NOMO-1 treated with DMSO at 0.1 percent for 48 hours (cell line): ENCODE measurements at regions not wholly inside any gene's neighbourhood (a gene's known extent, or its start where the extent isn't known, plus 50 kb on each side); places are given as distances from the start of the nearest gene placed in this dataset.

Experiments used
- DNase-seq: peaks from one replicate; lab custom pipeline; 2025; ENCODE audit not compliant: unreplicated experiment; lab: John Stamatoyannopoulos, UW

DNA sequence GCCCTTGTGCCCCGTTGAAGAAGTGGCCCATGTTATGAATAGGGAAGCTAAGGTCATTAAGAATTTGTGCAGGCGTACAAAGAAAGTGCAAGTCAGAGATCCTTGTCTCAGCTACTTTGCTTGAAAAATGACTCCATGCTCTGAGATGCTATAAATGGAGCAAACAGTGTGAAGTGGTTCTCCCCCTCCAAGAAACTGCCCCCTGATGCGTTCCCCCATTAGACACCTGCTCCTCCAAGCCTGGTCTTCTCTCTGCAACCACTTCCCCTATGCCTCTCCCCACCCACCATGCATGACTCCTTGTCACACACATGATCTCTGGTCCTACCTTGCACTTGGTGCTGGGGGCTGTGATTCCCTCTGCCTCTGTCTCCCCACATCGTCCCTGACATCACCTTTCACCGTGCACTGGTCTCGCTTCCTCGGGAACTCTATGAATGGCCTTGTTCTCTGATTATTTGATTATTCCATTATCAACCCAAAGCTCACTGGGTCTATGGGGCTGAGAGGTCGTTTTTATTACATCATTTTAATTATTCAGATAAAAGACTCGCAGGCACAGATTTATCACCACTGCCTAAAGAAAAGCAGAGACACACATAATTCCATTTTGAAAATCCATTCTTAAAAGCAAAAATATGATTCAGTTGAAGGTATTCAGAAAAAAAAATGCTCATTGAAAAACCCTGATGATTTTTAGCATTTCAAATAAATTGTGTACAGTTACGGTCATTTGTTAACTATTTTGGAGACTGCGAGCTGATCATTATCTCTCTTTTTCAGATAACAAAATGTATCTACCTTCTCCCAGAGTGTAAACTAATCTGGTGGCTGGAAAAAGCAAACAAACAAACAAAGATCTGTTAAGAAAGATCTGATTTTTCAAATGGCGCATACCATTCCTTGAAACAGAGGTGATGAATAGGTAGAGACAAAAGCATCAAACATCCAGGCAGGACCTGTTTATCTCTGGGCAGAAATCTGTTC lies 294.9 kb downstream of the SOX11 start:
- no peak for DNase-seq

DNA sequence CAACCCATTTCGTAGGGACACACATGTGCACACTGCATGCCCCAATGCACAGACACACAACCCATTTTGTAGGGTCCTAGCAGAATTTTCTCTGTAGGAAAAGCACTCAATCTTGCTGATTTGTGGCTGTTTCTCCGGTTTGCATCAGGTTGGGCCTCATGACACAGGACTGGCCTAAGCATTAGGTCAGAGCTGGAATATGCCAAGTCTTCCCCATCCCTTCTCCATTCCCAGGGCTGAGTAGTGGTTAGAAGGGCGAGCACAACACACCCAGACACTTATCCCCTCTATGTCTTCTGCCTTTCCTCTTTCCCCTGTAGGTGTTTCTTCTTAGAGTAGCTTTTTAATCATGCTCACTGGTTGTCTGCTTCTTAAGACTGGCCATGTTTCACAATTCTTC lies 295.9 kb downstream of the SOX11 start:
- no peak for DNase-seq

DNA sequence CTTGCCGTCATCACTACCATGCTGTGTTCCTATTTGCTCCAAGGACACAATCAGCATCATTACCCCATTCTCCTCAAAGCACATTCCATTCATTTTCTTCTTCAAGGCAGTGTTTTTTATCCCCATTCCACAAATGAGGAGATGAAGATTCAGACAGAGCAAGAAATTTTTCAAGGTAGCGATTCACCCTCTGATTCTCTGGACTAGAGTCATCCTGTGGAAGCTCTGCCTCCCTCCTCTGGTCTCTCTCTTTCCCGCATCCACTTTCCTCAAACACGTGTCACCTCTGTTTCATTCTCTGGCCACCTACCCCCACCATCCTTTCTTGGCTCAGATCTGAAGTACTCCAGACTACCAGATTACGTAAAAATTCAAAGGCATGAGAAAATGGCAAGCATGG lies 297.9 kb downstream of the SOX11 start:
- DNase-seq, result no peak

DNA sequence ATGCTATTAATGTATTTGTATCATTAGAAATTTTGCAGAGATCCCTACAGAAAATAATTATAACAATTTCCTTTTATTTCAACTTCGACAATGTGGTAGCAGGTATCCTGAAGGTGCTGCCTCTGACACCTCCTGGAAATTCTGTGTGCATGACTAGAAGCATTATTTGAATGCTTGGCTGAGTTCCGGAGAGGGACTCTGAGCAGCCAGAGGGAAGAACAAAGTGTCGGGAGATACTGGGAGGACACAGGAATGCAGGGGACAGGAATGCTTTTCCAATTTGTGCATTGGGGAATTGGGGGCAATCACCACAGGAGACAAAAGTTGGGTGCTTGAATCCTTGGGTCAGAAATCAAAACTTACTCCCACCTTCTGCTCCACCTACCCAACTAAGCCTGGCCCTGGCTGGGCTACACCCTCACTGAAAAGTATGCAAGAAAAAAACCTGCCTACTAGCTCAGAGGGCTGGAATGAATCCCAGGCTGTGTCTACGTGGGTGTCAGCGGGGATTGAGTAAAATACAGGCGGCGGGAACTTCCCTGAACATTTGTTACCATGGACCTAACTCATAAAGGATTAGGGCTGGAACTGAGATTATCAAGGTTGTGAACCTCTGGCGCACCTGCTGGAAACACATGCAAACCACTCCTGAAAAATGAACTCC lies 299.3 kb downstream of the SOX11 start:
- no peak for DNase-seq

DNA sequence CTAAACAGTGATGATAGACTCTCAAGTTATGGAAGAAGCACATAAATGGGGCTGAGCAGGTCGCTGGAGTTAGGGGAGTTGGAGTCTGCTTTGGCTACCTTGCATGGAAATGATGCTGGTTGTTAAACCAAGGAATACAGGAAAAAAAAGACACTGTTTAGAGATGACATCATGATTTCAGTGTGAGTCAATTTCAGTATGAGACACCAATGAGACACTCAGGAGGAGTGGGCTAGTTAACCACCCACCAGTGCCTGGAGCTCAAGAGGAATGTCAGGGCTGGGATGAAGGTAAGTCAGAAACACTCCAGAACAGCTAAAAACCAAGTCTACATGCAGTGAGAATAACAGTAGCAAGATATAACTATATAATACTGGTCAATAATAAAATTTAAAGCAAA lies 303.6 kb downstream of the SOX11 start:
- no peak for DNase-seq

DNA sequence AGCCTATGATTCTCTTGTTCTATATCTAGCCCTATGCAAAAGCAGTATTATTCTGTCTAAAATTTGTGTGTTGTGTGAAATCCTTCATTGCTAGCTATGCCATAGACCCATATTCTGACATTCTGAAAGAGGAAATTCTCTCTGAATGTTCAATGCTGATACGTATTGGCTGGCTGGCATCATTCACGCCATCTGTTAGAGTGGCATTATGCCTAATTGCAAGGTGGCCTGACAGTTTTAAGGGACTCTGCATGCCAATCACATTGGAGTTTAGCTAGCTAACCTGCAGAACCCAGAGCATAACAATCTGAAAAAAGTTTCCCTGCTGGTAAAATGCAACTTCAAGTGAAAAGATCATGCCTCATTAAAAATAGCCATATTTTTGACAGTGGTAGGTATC lies 316.0 kb downstream of the SOX11 start:
- no peak for DNase-seq

DNA sequence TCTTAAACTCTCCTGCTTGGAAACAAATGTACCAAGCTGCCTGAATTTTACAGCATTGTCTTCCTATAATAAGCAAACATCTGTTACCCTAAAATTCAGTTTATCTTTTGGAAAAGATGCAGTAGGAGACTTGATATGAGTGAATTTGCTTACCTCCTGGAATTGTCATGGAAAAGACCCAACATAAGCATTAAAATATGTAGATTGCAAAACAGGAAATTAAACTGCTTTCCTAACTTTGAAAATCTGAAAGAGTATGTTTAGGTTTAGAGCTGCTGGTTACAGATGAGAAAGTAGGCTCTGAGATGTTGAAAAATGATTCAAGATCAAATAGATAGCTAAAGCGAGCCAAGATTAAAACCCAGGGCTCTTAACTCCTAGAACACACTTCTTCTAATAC lies 316.5 kb downstream of the SOX11 start:
- DNase-seq, result no peak

DNA sequence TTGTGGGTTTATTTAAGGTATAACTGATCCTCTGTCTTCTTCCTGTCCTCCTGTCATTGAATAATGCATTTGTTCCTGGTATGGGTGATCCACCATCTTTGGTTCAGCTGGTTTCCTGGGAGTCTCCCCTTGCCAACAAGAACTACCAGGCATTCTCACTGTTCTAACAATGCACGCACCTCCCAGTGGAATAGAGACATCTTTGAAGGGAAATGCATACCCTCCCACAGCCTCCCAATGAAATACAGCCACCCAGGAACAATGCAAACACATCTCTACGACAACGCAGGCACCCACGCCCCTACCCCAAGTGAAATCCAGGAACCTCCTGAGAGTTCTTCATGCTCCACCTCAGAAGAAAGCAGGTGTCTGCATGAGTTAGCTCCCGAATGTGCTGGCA lies 318.0 kb downstream of the SOX11 start:
- no peak for DNase-seq

DNA sequence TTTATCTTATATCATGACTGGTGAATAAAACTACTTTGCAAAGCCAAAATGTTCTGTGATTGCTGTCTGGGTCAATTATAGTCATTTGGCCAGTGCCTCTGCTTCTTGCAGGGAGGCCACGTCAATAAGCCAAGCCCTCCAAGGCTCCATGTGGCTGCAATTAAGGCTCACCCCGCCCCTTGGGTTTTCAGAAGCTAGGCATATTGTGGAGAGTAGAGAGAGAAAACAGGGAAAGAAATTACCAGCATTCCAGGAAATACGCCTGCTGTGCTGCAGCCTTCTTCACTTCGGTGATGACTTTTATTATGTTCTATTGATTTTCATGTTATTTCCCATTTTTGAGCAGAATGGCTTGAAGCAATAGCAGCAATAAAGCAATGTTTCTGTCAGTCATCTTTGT lies 319.7 kb downstream of the SOX11 start:
- no peak for DNase-seq

DNA sequence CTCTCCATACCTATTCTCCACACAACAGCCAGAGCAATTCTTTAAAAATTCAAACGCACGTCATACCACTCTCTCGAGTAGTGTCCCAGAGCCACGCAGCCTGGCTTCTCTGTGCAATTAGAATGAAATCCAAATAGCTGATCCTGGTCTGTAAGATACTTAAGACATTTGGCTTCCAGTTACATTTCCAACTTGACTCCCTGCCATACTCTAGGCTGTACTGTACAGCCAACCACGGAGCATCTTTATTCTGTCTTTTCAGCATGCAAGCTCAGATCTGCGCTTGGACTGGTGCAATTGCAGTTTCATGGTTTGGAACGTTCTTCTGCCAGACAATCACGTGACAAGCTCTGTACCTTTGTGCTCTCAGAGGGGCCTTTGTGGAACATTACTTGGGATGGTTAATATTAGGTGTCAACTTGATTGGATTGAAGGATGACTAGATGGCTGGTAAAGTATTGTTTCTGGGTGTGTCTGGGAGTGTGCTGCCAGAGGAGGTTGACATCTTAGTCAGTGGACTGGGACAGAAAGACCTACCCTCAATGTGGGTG lies 325.6 kb downstream of the SOX11 start:
- DNase-seq, result no peak

DNA sequence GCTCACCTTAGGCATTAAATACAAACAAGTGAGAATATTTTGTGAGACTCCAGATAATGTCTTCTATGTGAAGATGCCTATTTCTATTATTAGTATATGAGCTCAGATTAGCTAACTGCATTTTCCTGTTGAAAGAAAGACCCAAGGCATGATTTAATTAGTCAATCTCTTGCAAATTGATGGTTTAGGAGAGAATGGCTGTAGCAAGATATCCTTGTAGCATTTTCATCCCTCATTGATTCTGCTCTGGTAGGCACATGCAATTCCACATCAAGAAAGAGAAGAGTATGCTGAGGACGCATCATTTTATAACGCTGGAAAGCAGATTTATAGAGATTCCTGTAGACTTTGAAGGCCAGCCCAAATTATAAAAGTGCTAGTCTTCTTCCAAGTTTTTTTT lies 332.0 kb downstream of the SOX11 start:
- no peak for DNase-seq

DNA sequence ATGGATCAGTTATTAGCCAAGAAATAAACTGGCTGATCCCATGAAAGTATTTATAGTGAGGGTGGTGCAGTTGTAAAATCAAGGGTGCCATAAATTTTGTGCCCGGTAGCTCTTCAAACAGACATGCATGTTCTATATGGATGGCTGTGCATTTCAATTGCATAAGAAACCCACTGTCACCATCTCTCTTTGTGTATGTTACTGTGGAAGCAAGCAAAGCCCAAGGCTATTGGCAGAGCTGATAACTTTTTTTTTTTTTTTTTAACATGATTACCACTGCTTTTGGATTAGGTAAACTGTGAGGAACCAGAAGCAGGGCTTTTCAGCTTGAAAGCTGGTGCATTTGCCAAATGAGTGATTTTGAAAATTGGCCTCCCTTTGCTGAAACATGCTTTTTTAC lies 332.6 kb downstream of the SOX11 start:
- DNase-seq, result no peak

DNA sequence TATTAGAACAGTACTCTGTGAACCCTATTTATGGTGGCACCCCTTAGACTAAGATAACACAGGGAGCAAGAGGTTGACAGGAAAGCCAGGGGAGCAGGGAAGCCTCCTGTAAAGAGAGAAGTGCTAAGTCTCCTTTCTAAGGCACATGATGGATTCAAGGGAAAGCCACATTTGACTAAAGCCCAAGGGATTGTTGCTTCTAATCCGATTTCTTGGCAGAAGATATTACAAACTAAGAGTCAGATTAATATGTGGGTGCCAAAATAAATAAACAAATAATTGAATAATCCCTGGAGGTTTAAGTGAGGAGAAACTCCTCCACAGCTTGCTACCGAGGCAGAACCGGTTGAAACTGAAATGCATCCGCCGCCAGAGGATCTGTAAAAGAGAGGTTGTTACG lies 333.2 kb downstream of the SOX11 start:
- no peak for DNase-seq

DNA sequence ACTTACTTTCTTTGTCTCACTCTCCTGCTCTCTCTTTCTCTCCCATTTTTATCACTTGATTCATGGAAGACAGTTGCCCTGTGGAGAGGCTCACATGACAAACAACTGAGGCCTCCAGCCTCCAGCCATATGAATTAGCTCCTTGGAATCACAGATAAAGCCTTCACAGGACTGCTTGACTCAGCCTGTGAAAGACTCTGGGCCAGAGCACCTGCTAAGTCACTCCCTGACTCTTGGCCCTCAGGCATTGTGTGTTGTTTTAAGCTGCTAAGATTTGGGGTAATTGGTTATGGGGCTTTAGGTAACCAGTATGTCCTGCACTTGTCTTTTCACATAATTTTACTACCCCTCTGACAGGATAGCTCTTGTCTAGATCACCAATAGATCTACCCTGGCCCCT lies 334.9 kb downstream of the SOX11 start:
- DNase-seq, result no peak

DNA sequence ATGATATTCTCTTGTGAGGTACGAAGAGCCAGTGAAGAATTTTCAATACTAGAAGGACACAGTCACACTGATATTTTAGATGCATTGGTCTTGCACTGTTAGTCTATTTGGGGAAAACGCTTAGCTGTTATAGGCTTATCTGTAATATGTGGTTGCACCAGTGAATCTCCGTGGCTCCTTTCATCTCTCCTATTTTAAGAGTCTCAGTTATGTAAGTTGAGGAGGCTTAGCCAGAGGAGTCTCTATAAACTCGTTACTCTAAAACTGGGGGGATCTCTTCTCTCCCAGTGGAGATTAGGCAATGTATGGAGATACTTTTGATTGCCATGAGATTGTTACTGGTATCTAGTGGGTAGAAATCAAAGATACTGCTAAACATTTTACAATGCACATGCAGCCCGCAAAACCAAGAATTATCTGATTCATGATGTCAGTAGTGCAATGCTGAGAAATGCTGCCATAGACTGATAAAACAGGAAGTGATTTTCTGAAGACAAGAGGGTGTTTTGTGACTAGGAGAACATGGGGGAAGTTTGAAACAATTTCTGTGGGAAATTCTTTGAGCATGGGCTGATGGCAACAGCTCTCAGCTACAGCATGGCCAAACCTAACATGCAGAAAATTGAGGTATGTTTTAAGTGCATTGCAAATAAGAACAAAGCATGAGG lies 339.1 kb downstream of the SOX11 start:
- DNase-seq, result no peak

DNA sequence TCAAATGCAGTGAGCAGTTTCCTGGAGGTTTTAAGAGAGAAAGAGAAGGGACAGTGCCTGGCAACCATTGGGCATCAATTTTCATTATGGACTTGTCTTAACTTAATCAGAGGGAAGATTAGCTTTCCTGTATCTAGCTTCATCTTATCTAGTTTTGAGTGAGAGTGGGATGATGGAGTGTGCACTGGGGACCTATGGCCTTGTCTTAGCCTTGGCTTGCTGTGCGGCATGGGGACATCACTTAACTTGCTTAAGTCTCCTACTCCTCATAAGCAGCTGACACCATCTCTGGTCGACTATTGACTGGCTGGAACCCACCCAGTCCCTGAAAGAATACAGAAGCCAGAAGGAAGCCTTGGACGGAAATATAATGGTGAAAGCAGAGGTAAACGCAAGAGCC lies 344.0 kb downstream of the SOX11 start:
- DNase-seq, result no peak

DNA sequence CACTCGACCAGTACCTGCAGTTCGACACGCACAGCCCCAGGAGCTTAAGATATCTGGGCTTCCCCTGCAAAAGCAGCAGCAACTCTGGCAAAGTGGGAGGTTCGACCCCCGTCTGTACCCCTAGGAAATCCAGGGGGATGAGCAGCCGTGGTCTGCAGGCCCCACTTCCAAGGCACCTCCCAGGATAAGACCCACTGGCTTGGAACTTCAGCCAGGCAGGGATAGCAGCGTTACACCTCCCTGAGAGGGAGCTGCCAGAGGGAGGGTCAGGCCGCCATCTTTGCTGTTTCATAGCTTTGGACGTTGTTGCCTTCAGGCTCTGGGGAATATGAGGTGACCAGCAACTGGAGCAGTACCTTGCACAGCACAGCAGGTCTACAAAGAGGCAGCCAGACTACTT lies 351.1 kb downstream of the SOX11 start:
- no peak for DNase-seq

DNA sequence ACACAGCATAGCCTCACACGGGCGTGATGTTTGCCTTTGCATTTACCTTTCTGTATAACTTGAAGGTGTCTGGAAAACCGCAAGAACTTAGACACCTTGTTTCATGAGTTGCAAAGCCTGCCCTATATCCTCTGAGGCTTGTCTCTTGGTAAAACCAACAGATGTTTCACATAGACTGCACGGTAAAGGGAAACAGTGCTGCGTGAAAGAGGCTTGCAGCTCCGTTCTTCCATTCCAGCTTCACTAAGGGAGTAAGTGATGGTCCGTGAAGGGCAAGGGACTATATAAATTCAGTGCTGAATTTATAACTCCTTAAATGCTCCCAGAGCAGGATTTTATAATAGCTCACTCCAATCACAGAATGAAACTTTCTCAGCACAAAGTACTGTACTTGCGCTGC lies 360.5 kb downstream of the SOX11 start:
- DNase-seq, result no peak

DNA sequence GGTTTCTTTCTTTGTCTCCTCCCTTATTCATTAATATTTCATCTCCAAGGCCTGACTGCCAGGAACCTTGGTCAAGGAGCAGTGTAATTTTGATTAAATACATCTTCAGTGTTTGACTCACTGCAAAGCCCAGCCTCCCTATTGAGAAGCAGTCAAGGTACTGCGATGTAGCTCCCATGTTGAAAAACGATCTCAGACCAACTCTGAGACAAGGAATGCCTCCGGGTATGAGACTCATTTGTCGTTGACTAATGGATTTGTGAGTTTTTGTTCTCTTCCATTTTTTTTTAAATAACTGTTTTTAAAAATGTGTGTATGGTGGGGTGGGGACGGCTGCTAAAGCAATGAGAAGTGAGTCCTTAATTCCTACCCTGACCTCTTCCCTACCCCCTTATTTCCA lies 361.6 kb downstream of the SOX11 start:
- DNase-seq, result no peak

DNA sequence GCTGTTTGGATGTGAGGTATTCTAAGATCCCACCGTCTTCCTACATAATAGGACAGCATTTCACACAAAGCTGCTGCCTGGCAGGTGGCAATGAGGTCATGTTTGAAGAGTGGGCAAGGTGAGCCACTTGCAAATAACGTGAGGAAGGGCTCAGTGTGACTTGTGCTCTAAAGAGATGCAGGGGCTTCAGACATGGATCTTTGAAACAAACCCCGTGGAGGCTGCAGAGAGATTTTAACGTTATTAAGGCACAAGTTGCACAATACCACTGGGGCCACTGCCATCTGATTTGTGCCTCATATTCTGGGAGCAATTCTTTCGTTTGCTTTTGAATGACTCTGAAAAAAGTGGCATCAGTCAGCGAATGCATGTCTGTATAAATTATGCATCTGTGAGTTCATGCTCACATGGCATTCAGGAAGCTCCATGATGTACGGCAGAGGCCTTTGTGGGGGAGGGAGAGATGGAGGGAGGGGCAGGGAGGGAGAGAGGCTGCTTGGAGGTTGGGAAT lies 362.0 kb downstream of the SOX11 start:
- no peak for DNase-seq

DNA sequence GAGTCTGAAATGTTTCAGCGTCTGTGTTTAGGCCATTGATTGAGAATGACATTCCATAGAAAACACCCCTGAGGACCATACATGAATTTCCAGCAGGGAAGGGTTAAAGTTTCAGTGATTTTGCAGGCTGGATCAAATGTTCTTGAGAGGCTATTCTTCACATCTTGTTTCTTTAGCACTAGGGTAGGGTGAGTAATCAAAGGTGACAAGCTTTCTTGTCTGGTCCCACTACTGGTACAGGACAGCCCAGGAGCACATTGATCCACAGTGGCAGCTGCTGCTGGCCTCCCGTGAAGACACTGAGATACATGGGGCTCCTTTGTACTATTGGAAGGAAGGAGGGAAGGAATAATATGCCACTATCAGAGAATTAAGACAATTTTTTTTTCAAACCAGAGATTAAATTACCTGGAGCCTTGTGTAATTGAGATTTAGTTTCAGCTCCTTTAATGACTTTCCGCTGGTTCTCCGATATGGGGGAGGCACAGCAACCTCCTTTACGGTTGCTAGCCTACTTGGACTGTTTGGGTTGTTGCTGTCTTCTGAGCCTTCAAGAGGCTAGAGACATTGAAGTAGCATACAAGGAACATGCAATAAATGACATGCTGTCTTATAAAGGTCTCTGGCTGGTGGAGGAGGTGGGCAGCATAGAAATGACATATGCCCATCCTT lies 368.9 kb downstream of the SOX11 start:
- no peak for DNase-seq
